Uterus (tissue), 2 donors: ENCODE measurements at regions not wholly inside any gene's neighbourhood (a gene's known extent, or its start where the extent isn't known, plus 50 kb on each side); places are given as distances from the start of the nearest gene placed in this dataset.

Source experiments
- CTCF ChIP-seq, 4 experiments: fragments of 200-600 bp in 2 of 4; fragments of 450-650 bp in 2 of 4; sonication (generic) in 2 of 4; IDR thresholded peaks; one replicate each; pipeline ENCODE4 v1.5.1; 2016 to 2019; ENCODE audit warnings: antibody characterized with exemption in 4 of 4, mild to moderate bottlenecking in 2 of 4, moderate library complexity in 1 of 4
- POLR2A ChIP-seq, 2 donors: fragments of 450-650 bp; IDR thresholded peaks; one replicate each; pipeline ENCODE4 v1.6.1; 2016; ENCODE audit warnings: antibody characterized with exemption in 2 of 2, mild to moderate bottlenecking in 1 of 2, moderate library complexity in 1 of 2

GRCh38 chr2:16862471-16862870, 196.8 kb upstream of the CYRIA start:
- no peak for TF ChIP-seq CTCF (IDR thresholded peaks at IDR 0.05)
- no peak for TF ChIP-seq POLR2A (IDR thresholded peaks at IDR 0.05)
